ENCODE measurements at regions not wholly inside any gene's neighbourhood (a gene's known extent, or its start where the extent isn't known, plus 50 kb on each side); places are given as distances from the start of the nearest gene placed in this dataset.

DNA sequence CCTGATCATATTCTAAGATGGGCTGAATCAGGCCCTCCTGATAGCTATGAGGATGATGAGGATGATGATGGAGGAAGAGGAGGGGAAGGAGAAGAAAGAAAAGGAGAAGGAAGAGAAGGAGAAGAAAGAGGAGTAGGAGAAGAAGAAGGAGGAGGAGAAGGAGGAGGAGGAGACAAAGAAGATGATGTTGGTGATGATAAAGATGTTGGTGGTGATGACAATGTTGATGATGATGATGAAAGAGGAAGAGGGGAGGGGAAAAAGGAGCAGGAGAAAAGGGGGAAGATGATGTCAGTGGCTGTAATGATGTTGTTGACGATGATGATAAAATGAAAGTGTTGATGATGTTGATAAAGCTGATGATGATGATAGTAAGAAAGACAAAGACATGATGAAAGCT, 119.5 kb downstream of the CDC5L start:
- no peak for ATAC-seq (ENCODE audit: insufficient read depth, low read depth)
- no peak for TF ChIP-seq EZH2 (IDR thresholded peaks at IDR 0.05; ENCODE audit: borderline replicate concordance, low read depth, low read length, severe bottlenecking)
- TF ChIP-seq, protein P1, sequence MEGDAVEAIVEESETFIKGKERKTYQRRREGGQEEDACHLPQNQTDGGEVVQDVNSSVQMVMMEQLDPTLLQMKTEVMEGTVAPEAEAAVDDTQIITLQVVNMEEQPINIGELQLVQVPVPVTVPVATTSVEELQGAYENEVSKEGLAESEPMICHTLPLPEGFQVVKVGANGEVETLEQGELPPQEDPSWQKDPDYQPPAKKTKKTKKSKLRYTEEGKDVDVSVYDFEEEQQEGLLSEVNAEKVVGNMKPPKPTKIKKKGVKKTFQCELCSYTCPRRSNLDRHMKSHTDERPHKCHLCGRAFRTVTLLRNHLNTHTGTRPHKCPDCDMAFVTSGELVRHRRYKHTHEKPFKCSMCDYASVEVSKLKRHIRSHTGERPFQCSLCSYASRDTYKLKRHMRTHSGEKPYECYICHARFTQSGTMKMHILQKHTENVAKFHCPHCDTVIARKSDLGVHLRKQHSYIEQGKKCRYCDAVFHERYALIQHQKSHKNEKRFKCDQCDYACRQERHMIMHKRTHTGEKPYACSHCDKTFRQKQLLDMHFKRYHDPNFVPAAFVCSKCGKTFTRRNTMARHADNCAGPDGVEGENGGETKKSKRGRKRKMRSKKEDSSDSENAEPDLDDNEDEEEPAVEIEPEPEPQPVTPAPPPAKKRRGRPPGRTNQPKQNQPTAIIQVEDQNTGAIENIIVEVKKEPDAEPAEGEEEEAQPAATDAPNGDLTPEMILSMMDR (IDR thresholded peaks at IDR 0.05; ENCODE audit: borderline replicate concordance, extremely low read depth, low read length, poor library complexity, severe bottlenecking): no peak
- H2AFZ ChIP-seq (ENCODE audit: low read depth, low read length): no peak overlapping the region

GRCh38 chr6:44508646-44509045, 121.1 kb downstream of the CDC5L start:
- Histone ChIP-seq H3K27ac (ENCODE audit: low read length) (no peak overlapping the region), H3K4me2 (ENCODE audit: insufficient read depth, low read length) (no peak overlapping the region), H3K9me3 (ENCODE audit: insufficient read depth, low read length, severe bottlenecking) (no peaks in the 10 kb centered on the region), H3K9ac (ENCODE audit: low read depth, low read length) (no peak overlapping the region), H3K4me1 (ENCODE audit: insufficient read depth, low read length) (no peaks in the 10 kb centered on the region), H3K79me2 (ENCODE audit: insufficient read depth, low read length) (no peaks in the 10 kb centered on the region), H3K4me3 (ENCODE audit: low read depth in 1 of 2, low read length in 2 of 2) (no peak overlapping the region), H4K20me1 (ENCODE audit: insufficient read depth, low read length) (no peaks in the 10 kb centered on the region), H2AFZ (ENCODE audit: low read depth, low read length) (no peak overlapping the region), H3K27me3 (ENCODE audit: insufficient read depth, low read length, poor library complexity) (no peaks in the 10 kb centered on the region), H3K36me3 (ENCODE audit: insufficient read depth, low read length) (no peaks in the 10 kb centered on the region)
- ATAC-seq (ENCODE audit: insufficient read depth, low read depth): no peak
- no peak for DNase-seq
- TF ChIP-seq, protein P1 (IDR thresholded peaks at IDR 0.05; ENCODE audit: borderline replicate concordance, extremely low read depth, low read length, poor library complexity, severe bottlenecking): no peak
- no peak for TF ChIP-seq EZH2 (IDR thresholded peaks at IDR 0.05; ENCODE audit: borderline replicate concordance, low read depth, low read length, severe bottlenecking)

More for the DNA sequence above, 119.5 kb downstream of the CDC5L start:
- H3K9ac ChIP-seq (ENCODE audit: low read depth, low read length): no peak overlapping the region
- H3K4me2 ChIP-seq (ENCODE audit: insufficient read depth, low read length): no peak overlapping the region
- H3K36me3 ChIP-seq (ENCODE audit: insufficient read depth, low read length): no peaks in the 10 kb centered on the region
- no peaks in the 10 kb centered on the region for H3K9me3 ChIP-seq (ENCODE audit: insufficient read depth, low read length, severe bottlenecking)
- no peaks in the 10 kb centered on the region for H4K20me1 ChIP-seq (ENCODE audit: insufficient read depth, low read length)
- H3K27me3 ChIP-seq (ENCODE audit: insufficient read depth, low read length, poor library complexity): no peaks in the 10 kb centered on the region
- no peak overlapping the region for H3K27ac ChIP-seq (ENCODE audit: low read length)
- H3K79me2 ChIP-seq (ENCODE audit: insufficient read depth, low read length): no peaks in the 10 kb centered on the region
- no peaks in the 10 kb centered on the region for H3K4me1 ChIP-seq (ENCODE audit: insufficient read depth, low read length)
- H3K4me3 ChIP-seq (ENCODE audit: low read depth in 1 of 2, low read length in 2 of 2): no peak overlapping the region
- no peak for DNase-seq

DNA sequence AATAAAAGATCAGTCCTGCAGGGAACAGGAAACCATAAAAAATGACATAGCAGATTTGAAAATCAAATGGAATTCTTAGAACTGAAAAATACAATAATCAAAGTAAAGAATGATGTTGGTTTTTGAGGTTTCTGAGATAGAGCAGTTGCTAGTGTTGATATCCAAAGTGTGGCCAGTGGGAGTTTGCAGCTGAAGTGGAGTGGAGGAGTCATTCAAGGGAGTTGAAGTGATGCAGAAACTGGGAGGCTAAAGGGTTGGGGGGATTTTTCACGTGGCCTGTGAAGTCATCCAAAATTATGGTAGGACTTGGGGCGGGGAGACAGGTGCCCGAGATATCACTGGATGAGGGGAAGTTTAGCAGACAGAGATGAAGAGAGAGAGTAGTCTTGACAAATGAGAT, 123.6 kb downstream of the CDC5L start:
- no peak for TF ChIP-seq EZH2 (IDR thresholded peaks at IDR 0.05; ENCODE audit: borderline replicate concordance, low read depth, low read length, severe bottlenecking)
- TF ChIP-seq, protein P1 (IDR thresholded peaks at IDR 0.05; ENCODE audit: borderline replicate concordance, extremely low read depth, low read length, poor library complexity, severe bottlenecking): no peak
- Histone ChIP-seq H2AFZ (ENCODE audit: low read depth, low read length) (no peak overlapping the region), H3K27me3 (ENCODE audit: insufficient read depth, low read length, poor library complexity) (no peaks in the 10 kb centered on the region), H3K27ac (ENCODE audit: low read length) (no peak overlapping the region), H3K9me3 (ENCODE audit: insufficient read depth, low read length, severe bottlenecking) (no peaks in the 10 kb centered on the region), H3K36me3 (ENCODE audit: insufficient read depth, low read length) (no peaks in the 10 kb centered on the region), H3K9ac (ENCODE audit: low read depth, low read length) (no peak overlapping the region), H3K4me2 (ENCODE audit: insufficient read depth, low read length) (no peak overlapping the region), H3K4me1 (ENCODE audit: insufficient read depth, low read length) (no peaks in the 10 kb centered on the region), H4K20me1 (ENCODE audit: insufficient read depth, low read length) (no peaks in the 10 kb centered on the region), H3K79me2 (ENCODE audit: insufficient read depth, low read length) (no peaks in the 10 kb centered on the region), H3K4me3 (ENCODE audit: low read depth in 1 of 2, low read length in 2 of 2) (no peak overlapping the region)
- ATAC-seq (ENCODE audit: insufficient read depth, low read depth): no peak
- DNase-seq: no peak
